Lower lobe of right lung (tissue), 2 donors: ENCODE measurements at regions not wholly inside any gene's neighbourhood (a gene's known extent, or its start where the extent isn't known, plus 50 kb on each side); places are given as distances from the start of the nearest gene placed in this dataset.

Experiments used
- ATAC-seq, 2 donors: fragments of 200-7000 bp; cut with Tn5 transposase; one replicate each; pipeline ENCODE4 v1.9.1; 2020 to 2022; ENCODE audit warnings: mild to moderate bottlenecking in 2 of 2, moderate library complexity in 2 of 2
- DNase-seq: peaks from one replicate; pipeline ENCODE4 v3.0.0-alpha.2; 2020
- H3K27ac ChIP-seq: fragments of 200-600 bp; one replicate; pipeline ENCODE4 v1.8.0; 2022
- H3K27me3 ChIP-seq: fragments of 200-600 bp; one replicate; pipeline ENCODE4 v1.8.0; 2022; ENCODE audit warnings: low read depth
- H3K36me3 ChIP-seq: fragments of 200-600 bp; one replicate; pipeline ENCODE4 v1.8.0; 2022; ENCODE audit warnings: mild to moderate bottlenecking
- H3K4me1 ChIP-seq: fragments of 200-600 bp; one replicate; pipeline ENCODE4 v1.8.0; 2022
- H3K4me3 ChIP-seq: fragments of 200-600 bp; one replicate; pipeline ENCODE4 v1.8.0; 2022; ENCODE audit warnings: mild to moderate bottlenecking
- H3K9me3 ChIP-seq: fragments of 200-600 bp; one replicate; pipeline ENCODE4 v1.8.0; 2022
- intact Hi-C: fragments of 100-400 bp; cut with DNase I; formaldehyde crosslinking; loops from one replicate; pipeline ENCODE4 v1.11.0; 2022
- TF ChIP-seq, protein P1 (sequence below): fragments of 200-600 bp; IDR thresholded peaks from one replicate; pipeline ENCODE4 v1.8.0; 2022; ENCODE audit warnings: antibody characterized with exemption, mild to moderate bottlenecking
- donor health status: DM: no; HTN: yes; CAD: no; lungs with severe emphysema.

DNA sequence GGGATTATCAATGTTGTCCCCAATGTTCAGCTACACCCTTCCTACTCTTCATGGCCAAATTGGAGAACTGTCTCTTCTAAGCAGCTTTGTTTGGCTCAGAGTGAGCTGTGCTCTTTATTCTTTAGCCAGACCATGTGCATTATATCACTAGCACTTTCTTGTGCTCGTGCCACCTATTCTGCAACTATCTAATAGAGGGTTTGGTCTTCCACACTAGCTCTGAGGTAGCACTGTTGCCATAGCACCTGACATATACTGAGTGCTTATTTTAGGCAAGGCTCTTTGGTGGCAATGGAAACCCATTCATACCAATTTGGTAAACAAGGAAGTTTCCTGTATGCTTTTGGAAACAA, 394.3 kb upstream of the C2CD4B start:
- no peaks in the 10 kb centered on the region for H3K36me3 ChIP-seq
- H3K27ac ChIP-seq, result no peak overlapping the region
- intact Hi-C loops, result no loop called here
- peaks cover 3% of the 10 kb centered on the region for H3K27me3 ChIP-seq
- TF ChIP-seq, protein P1, sequence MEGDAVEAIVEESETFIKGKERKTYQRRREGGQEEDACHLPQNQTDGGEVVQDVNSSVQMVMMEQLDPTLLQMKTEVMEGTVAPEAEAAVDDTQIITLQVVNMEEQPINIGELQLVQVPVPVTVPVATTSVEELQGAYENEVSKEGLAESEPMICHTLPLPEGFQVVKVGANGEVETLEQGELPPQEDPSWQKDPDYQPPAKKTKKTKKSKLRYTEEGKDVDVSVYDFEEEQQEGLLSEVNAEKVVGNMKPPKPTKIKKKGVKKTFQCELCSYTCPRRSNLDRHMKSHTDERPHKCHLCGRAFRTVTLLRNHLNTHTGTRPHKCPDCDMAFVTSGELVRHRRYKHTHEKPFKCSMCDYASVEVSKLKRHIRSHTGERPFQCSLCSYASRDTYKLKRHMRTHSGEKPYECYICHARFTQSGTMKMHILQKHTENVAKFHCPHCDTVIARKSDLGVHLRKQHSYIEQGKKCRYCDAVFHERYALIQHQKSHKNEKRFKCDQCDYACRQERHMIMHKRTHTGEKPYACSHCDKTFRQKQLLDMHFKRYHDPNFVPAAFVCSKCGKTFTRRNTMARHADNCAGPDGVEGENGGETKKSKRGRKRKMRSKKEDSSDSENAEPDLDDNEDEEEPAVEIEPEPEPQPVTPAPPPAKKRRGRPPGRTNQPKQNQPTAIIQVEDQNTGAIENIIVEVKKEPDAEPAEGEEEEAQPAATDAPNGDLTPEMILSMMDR, result no peak
- H3K4me1 ChIP-seq, result peaks cover 14% of the 10 kb centered on the region
- no peak overlapping the region for H3K4me3 ChIP-seq
- DNase-seq (no peak), ATAC-seq (peak in 1 of 2 donors; percentile 9)
- H3K9me3 ChIP-seq, result no peaks in the 10 kb centered on the region

DNA sequence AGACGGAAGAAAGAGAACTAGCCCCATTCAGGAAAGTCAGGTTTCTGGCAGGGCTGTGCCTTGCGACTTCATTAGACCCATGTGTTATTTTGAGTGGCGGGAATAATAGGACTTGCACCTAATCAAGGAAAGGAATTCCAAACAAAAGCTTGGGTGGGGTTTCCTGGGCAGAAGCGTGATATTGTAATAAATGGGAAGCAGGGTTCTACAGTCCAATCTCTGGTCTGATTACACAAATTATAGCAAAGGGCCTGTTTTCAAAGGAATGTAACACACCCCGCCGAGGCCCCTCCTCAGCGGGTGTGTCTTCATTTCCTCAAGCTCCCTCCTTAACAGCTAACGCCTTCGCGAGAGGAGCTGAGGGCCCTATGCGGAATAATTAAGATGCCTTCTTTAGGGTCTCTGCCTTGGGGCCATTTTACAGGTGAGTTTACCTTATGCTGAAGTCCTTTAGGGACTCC, 396.0 kb upstream of the C2CD4B start:
- H3K4me3 ChIP-seq, result no peak overlapping the region
- H3K27ac ChIP-seq, result no peak overlapping the region
- intact Hi-C loops, result no loop called here
- no peaks in the 10 kb centered on the region for H3K9me3 ChIP-seq
- TF ChIP-seq, protein P1, result no peak
- H3K36me3 ChIP-seq, result no peaks in the 10 kb centered on the region
- H3K27me3 ChIP-seq, result peaks cover 3% of the 10 kb centered on the region
- DNase-seq, result no peak
- peak in 1 of 2 donors; percentile 53 for ATAC-seq
- H3K4me1 ChIP-seq, result peaks cover 14% of the 10 kb centered on the region

DNA sequence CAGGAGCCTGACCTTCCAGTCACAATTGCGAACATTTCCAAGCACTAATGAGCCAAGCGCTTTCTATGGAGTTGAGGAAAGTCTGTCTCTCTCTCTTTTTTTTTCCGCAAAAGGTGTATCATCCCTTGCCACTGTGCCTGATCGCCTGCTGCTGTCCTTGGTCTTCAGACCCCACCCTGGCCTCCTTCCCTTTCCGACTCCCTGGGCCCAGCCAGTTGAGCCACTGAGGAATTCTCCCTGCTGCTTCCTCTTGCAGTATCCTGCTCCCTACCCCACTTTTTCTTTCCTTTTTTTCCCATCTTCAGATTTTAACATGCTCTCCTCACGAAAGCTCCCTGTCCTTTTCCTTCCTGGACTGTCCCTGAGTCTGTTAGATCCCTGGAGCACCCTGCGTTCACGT, 396.5 kb upstream of the C2CD4B start:
- no peak for DNase-seq
- Histone ChIP-seq H3K27me3 (peaks cover 3% of the 10 kb centered on the region), H3K27ac (no peak overlapping the region), H3K36me3 (no peaks in the 10 kb centered on the region), H3K9me3 (no peaks in the 10 kb centered on the region), H3K4me3 (no peak overlapping the region), H3K4me1 (peaks cover 14% of the 10 kb centered on the region)
- intact Hi-C loops, result no loop called here
- TF ChIP-seq, protein P1, result no peak
- ATAC-seq, result no peak

DNA sequence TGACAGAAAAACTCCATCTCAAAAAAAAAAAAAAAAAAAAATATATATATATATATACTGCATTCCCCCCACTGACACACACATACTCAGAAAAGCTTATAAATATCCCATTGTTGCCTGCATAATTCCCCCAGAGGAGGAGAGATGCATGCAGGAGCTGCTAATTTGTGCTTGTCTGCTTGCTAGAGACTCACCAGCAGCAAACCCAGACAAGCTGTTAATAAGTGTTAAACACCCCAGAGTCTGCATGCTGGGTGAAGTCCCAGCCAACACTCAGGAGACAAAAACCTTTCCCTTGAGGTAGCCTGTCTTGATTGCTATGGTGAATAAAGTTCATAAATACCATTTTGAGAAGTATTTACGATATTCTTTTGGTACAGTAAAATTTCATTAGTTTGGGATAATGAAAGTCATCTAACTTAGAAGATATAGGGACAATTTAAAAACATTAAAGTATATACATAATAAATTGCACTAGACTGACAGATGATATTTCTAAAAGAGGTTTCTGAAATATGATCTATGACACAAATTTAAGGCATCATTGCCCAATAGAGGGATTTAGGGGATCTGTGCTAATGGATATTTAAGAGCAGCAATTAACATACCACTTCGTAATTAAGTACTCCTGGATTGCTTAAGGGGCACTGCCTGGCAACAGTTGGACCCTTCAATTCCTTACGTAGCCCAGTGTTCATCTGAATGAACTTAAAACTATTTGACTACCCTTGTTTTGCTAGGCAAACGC, 400.0 kb upstream of the C2CD4B start:
- no peaks in the 10 kb centered on the region for H3K36me3 ChIP-seq
- H3K4me3 ChIP-seq, result no peak overlapping the region
- DNase-seq (no peak), ATAC-seq (no peak)
- peaks cover 3% of the 10 kb centered on the region for H3K27me3 ChIP-seq
- peaks cover 20% of the 10 kb centered on the region for H3K4me1 ChIP-seq
- no peaks in the 10 kb centered on the region for H3K9me3 ChIP-seq
- TF ChIP-seq, protein P1, result no peak
- no peak overlapping the region for H3K27ac ChIP-seq
- intact Hi-C loops, result no loop called here

DNA sequence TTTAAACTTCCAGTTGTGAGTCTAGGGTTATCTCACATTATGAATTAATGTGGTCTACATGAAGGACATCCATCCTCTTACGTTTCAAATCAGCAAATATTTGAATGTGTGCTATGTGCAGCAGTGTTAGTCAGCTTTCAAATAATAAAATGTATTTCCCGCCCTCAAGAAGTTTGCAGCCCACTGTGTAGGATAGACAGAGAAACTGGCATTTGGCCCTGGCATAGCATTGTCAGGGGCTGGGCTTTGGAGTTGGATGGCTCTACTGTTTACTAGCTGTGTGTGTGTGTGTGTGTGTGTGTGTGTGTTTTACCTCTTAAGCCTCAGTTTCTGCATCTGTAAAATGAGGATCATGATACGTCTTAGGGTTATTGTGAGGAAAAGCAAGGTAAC, 400.5 kb upstream of the C2CD4B start:
- Histone ChIP-seq H3K27ac (no peak overlapping the region), H3K36me3 (no peaks in the 10 kb centered on the region), H3K27me3 (peaks cover 3% of the 10 kb centered on the region), H3K4me1 (peaks cover 23% of the 10 kb centered on the region), H3K4me3 (no peak overlapping the region), H3K9me3 (no peaks in the 10 kb centered on the region)
- ATAC-seq (no peak), DNase-seq (no peak)
- TF ChIP-seq, protein P1, result no peak
- intact Hi-C loops, result no loop called here
